ENCODE measurements at regions not wholly inside any gene's neighbourhood (a gene's known extent, or its start where the extent isn't known, plus 50 kb on each side); places are given as distances from the start of the nearest gene placed in this dataset.

GRCh38 chr1:70717656-70718055, 306.6 kb downstream of the CTH start:
- Histone ChIP-seq H3K9ac (ENCODE audit: low read depth, low read length, poor library complexity, severe bottlenecking) (no peak overlapping the region), H3K4me1 (ENCODE audit: insufficient read depth, low read length, poor library complexity, severe bottlenecking) (no peaks in the 10 kb centered on the region), H3K4me2 (ENCODE audit: low read depth, low read length, poor library complexity, severe bottlenecking) (no peak overlapping the region), H3K27me3 (ENCODE audit: insufficient read depth, low read length, poor library complexity, severe bottlenecking) (no peaks in the 10 kb centered on the region), H3K4me3 (ENCODE audit: low read length, poor library complexity, severe bottlenecking) (no peak overlapping the region), H3K36me3 (ENCODE audit: insufficient read depth, low read length) (no peaks in the 10 kb centered on the region), H3K9me2 (replicated peaks; ENCODE audit: low read depth, low read length) (no peaks in the 10 kb centered on the region), H3F3A (ENCODE audit: low read depth) (no peaks in the 10 kb centered on the region), H3K9me3 (ENCODE audit: insufficient read depth, low read depth, low read length) (no peaks in the 10 kb centered on the region), H2AFZ (ENCODE audit: low read length) (no peak overlapping the region), H4K20me1 (ENCODE audit: insufficient read depth, low read length, poor library complexity, severe bottlenecking) (no peaks in the 10 kb centered on the region), H3K79me2 (ENCODE audit: insufficient read depth, low read length) (no peaks in the 10 kb centered on the region)
- TF ChIP-seq CTCF (conservative IDR thresholded peaks at IDR 0.05; ENCODE audit: low read length) (no peak), EZH2phosphoT487 (IDR thresholded peaks at IDR 0.05; ENCODE audit: borderline replicate concordance) (no peak)

- Histone ChIP-seq H3K36me3 (ENCODE audit: insufficient read depth, low read length) (no peaks in the 10 kb centered on the region), H4K20me1 (ENCODE audit: insufficient read depth, low read length, poor library complexity, severe bottlenecking) (no peaks in the 10 kb centered on the region), H2AFZ (ENCODE audit: low read length) (no peak overlapping the region), H3K9me3 (ENCODE audit: insufficient read depth, low read depth, low read length) (no peaks in the 10 kb centered on the region), H3K4me1 (ENCODE audit: insufficient read depth, low read length, poor library complexity, severe bottlenecking) (no peaks in the 10 kb centered on the region), H3K9me2 (replicated peaks; ENCODE audit: low read depth, low read length) (no peaks in the 10 kb centered on the region), H3K27me3 (ENCODE audit: insufficient read depth, low read length, poor library complexity, severe bottlenecking) (no peaks in the 10 kb centered on the region), H3K4me2 (ENCODE audit: low read depth, low read length, poor library complexity, severe bottlenecking) (no peak overlapping the region), H3F3A (ENCODE audit: low read depth) (no peaks in the 10 kb centered on the region), H3K4me3 (ENCODE audit: low read length, poor library complexity, severe bottlenecking) (no peak overlapping the region), H3K79me2 (ENCODE audit: insufficient read depth, low read length) (no peaks in the 10 kb centered on the region), H3K9ac (ENCODE audit: low read depth, low read length, poor library complexity, severe bottlenecking) (no peak overlapping the region)
- no peak for TF ChIP-seq EZH2phosphoT487 (IDR thresholded peaks at IDR 0.05; ENCODE audit: borderline replicate concordance)
Observed at GRCh38 chr1:70718086-70718630, 307.1 kb downstream of the CTH start.

DNA sequence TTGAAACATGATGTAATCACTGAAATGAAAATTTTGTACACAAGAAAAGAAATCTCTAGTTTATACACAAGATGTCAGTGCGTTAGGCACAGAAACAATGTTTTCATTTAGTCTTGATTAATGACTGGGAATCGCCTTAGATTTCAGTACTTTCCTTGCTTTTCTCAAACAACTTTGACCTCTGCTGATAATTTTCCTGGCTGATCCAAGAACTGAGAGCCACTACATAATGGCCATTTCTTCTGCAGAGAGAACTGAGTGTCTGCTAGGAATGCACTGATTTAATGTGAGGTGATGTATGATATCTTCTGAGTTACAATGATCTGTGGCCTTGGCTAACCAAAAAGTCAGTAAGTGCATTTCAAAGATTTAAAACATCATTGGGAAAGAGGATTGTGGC, 308.1 kb downstream of the CTH start:
- Histone ChIP-seq H3F3A (ENCODE audit: low read depth) (no peaks in the 10 kb centered on the region), H3K79me2 (ENCODE audit: insufficient read depth, low read length) (no peaks in the 10 kb centered on the region), H3K9me2 (replicated peaks; ENCODE audit: low read depth, low read length) (no peaks in the 10 kb centered on the region), H3K36me3 (ENCODE audit: insufficient read depth, low read length) (no peaks in the 10 kb centered on the region), H2AFZ (ENCODE audit: low read length) (no peak overlapping the region), H3K27me3 (ENCODE audit: insufficient read depth, low read length, poor library complexity, severe bottlenecking) (no peaks in the 10 kb centered on the region), H3K9me3 (ENCODE audit: insufficient read depth, low read depth, low read length) (no peaks in the 10 kb centered on the region), H4K20me1 (ENCODE audit: insufficient read depth, low read length, poor library complexity, severe bottlenecking) (no peaks in the 10 kb centered on the region), H3K4me3 (ENCODE audit: low read length, poor library complexity, severe bottlenecking) (no peak overlapping the region), H3K4me1 (ENCODE audit: insufficient read depth, low read length, poor library complexity, severe bottlenecking) (no peaks in the 10 kb centered on the region), H3K9ac (ENCODE audit: low read depth, low read length, poor library complexity, severe bottlenecking) (no peak overlapping the region), H3K4me2 (ENCODE audit: low read depth, low read length, poor library complexity, severe bottlenecking) (no peak overlapping the region)
- TF ChIP-seq EZH2phosphoT487 (IDR thresholded peaks at IDR 0.05; ENCODE audit: borderline replicate concordance), result no peak
- no peak for TF ChIP-seq CTCF (conservative IDR thresholded peaks at IDR 0.05; ENCODE audit: low read length)

GRCh38 chr1:70720109-70720508, 309.0 kb downstream of the CTH start:
- Histone ChIP-seq H3F3A (ENCODE audit: low read depth) (no peaks in the 10 kb centered on the region), H4K20me1 (ENCODE audit: insufficient read depth, low read length, poor library complexity, severe bottlenecking) (no peaks in the 10 kb centered on the region), H3K9me2 (replicated peaks; ENCODE audit: low read depth, low read length) (no peaks in the 10 kb centered on the region), H3K36me3 (ENCODE audit: insufficient read depth, low read length) (no peaks in the 10 kb centered on the region), H3K4me2 (ENCODE audit: low read depth, low read length, poor library complexity, severe bottlenecking) (no peak overlapping the region), H3K4me3 (ENCODE audit: low read length, poor library complexity, severe bottlenecking) (no peak overlapping the region), H3K9ac (ENCODE audit: low read depth, low read length, poor library complexity, severe bottlenecking) (no peak overlapping the region), H3K9me3 (ENCODE audit: insufficient read depth, low read depth, low read length) (peaks cover 3% of the 10 kb centered on the region; the same call in 1 of the 2 replicates), H2AFZ (ENCODE audit: low read length) (no peak overlapping the region), H3K4me1 (ENCODE audit: insufficient read depth, low read length, poor library complexity, severe bottlenecking) (no peaks in the 10 kb centered on the region), H3K27me3 (ENCODE audit: insufficient read depth, low read length, poor library complexity, severe bottlenecking) (no peaks in the 10 kb centered on the region), H3K79me2 (ENCODE audit: insufficient read depth, low read length) (no peaks in the 10 kb centered on the region)
- TF ChIP-seq CTCF (conservative IDR thresholded peaks at IDR 0.05; ENCODE audit: low read length) (no peak), EZH2phosphoT487 (IDR thresholded peaks at IDR 0.05; ENCODE audit: borderline replicate concordance) (no peak)
